HepG2 (cell line): ENCODE measurements at regions not wholly inside any gene's neighbourhood (a gene's known extent, or its start where the extent isn't known, plus 50 kb on each side); places are given as distances from the start of the nearest gene placed in this dataset.

Source experiments
- CTCF ChIP-seq: sonication (generic); formaldehyde crosslinking; IDR thresholded peaks from 2 replicates; pipeline ENCODE4 v1.5.0; 2020; ENCODE audit warnings: mild to moderate bottlenecking, missing genetic modification reagents, moderate library complexity
- EHMT2 ChIP-seq: fragments of 200-600 bp; sonication (generic); IDR thresholded peaks from 2 replicates; pipeline ENCODE4 v1.7.0; 2017; ENCODE audit warnings: antibody characterized with exemption, low read depth, low read length, borderline replicate concordance
- GATAD1 ChIP-seq: IDR thresholded peaks from 2 replicates; pipeline ENCODE4 v1.6.1; 2016; ENCODE audit warnings: missing genetic modification reagents, missing compliant biosample characterization
- MXD3 ChIP-seq: IDR thresholded peaks from 2 replicates; pipeline ENCODE4 v1.6.1; 2016; ENCODE audit warnings: mild to moderate bottlenecking, missing biosample characterization, missing genetic modification reagents
- SAFB2 ChIP-seq: sonication (generic); formaldehyde crosslinking; IDR thresholded peaks from 2 replicates; pipeline ENCODE4 v1.5.1; 2020; ENCODE audit warnings: missing genetic modification reagents, low read depth, mild to moderate bottlenecking, borderline replicate concordance
- ZBTB1 ChIP-seq: sonication (generic); formaldehyde crosslinking; IDR thresholded peaks from 2 replicates; pipeline ENCODE4 v1.4.0; 2020; ENCODE audit warnings: missing genetic modification reagents, borderline replicate concordance
- ZBTB33 ChIP-seq: sonication (generic); formaldehyde crosslinking; IDR thresholded peaks from 2 replicates; pipeline ENCODE4 v1.4.0; 2020; ENCODE audit warnings: missing genetic modification reagents
- TF ChIP-seq, protein P1 (sequence below): sonication (generic); formaldehyde crosslinking; IDR thresholded peaks from 2 replicates; pipeline ENCODE4 v1.8.0; 2022; ENCODE audit warnings: mild to moderate bottlenecking, missing genetic modification reagents, moderate library complexity

DNA sequence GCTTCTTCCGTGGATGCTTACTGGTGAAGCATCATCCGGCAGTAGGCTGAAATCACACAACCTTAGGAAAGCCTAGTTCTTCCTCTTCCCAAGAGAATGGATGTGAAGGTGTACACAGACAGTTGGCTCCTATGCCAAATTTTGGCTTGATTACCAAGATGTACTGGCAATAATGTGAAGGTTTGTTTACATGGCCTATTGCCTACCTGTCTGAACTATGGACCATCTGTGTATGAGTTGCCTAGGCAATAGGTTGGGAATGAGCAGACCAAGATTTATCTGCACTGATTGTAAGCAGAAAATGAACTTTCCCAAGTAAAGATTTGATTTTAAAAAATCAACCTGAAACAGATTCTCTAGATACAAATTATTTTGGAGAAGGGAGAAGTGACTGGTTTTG, 325.9 kb upstream of the SORCS1 start:
- TF ChIP-seq SAFB2 (CRISPR knock-in tag) (no peak), CTCF (CRISPR knock-in tag) (no peak), ZBTB33 (no peak), EHMT2 (no peak), GATAD1 (no peak), ZBTB1 (CRISPR knock-in tag) (no peak), MXD3 (CRISPR knock-in tag) (no peak)
- TF ChIP-seq, protein P1, sequence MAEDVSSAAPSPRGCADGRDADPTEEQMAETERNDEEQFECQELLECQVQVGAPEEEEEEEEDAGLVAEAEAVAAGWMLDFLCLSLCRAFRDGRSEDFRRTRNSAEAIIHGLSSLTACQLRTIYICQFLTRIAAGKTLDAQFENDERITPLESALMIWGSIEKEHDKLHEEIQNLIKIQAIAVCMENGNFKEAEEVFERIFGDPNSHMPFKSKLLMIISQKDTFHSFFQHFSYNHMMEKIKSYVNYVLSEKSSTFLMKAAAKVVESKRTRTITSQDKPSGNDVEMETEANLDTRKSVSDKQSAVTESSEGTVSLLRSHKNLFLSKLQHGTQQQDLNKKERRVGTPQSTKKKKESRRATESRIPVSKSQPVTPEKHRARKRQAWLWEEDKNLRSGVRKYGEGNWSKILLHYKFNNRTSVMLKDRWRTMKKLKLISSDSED (CRISPR knock-in tag): no peak
